NCI-H187 (cell line): ENCODE measurements at regions not wholly inside any gene's neighbourhood (a gene's known extent, or its start where the extent isn't known, plus 50 kb on each side); places are given as distances from the start of the nearest gene placed in this dataset.
"Not testable (repeated sequence)": the region's sequence is repeated elsewhere in the genome, so short reads cannot be mapped to it uniquely, and the experiment has no call there.

Experiments used
- DNase-seq, 2 experiments: peaks; one replicate each; lab custom pipeline; 2025; lab: John Stamatoyannopoulos, UW

DNA sequence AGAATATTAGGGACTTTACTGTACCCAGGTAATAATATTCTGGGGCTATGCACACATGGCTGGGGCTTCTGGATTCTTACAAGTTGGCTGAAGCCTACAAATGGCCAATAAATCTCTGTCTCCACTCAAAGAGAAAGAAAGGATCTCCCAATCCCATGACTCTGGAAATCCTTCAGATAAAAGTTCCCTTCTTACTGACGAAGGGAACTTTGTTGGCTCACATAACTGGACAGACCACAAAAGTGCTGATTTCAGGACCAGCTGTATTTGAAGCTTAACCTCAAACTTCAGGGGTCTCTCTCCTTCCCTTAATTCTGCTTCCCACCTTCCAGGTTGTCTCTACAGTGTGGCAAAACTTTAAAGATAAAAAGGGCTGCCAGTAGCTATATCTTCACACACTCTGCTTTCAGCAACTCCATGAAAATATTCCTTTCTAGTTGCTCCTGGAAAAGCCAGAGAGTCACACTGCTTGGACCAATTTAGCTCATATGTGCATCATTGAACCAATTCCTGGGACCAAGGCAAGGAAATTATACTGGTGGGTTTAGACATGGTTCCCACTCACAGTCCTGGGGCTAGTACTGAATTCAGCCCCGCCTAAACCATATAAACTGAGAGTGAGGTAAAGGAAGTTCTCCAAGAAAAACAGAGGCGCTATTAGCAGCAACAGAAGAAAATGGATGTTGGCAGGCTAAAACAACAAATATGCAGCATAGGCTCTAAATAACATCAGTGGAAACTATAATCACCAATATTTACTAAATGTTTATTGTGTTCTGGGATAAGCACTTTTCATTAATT lies 290.0 kb upstream of the GADL1 start:
- no peak for DNase-seq

DNA sequence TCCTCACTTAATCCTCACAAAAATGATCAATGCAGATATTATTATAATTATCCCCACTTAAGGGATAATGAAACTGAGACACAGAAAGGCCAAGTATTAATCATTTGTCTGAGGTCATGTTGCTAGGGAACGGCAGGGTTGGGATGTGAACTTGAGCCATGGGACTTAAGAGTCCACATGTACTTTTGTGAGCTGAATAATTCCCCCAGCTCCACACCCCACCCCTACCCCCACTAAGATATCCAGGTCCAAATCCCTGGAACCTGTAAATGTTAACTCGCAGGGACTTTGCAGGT lies 290.5 kb upstream of the GADL1 start:
- no peak for DNase-seq

DNA sequence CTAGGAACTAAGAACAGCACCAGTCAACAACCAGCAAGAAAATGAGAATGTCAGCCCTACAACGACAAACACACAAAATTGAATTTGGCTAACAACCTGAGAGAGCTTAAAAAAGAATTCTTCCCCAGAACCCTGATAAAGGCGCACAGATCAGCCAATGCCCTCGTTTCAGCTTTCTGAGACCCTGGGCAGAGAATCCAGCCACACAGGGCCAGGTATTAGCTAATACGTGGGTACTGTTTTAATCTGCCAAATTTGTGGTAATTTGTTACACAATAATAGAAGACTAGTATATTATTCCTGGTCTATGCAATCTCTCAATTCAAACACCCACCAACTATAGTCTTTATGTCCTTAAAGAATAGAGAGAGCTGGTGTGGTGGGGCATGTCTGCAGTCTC lies 291.6 kb upstream of the GADL1 start:
- no peak for DNase-seq

DNA sequence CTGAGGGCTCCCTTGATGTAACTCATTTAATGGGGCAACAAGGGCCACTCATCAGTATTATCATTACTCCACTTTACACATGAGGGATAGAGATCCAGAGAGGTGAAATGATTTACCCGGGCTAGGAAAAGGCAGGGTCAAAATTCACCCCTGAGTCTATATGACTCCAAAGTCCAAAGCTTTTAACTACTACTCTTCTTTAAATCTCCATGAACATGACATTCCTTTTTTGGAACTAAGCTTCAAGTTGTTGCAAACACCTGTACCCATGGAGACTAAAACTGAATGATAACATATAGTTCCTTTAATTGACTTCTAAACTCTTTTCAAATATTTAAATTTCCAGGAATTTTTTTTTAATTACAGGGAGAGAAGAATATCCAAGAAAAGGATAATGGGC lies 292.9 kb upstream of the GADL1 start:
- no peak for DNase-seq

DNA sequence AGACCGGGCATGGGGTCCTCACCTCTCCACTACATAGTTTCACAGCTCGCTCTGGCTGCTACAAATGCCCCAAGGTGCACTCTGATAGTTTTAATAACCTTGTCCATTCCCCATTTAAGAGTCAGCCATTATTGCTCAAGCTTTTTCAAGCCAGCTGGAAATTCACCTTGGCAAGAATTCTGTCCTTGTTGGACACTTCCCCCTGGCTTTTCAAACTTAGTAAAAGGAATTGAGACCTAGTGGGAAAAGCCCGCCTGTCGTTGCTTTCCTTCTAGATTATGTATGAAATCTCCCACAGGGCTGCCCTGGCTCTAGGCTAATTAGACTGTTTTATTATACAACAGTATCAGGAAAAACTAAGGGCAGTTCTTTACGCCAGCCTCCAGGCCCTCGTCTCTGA lies 293.7 kb upstream of the GADL1 start:
- DNase-seq: no peak

DNA sequence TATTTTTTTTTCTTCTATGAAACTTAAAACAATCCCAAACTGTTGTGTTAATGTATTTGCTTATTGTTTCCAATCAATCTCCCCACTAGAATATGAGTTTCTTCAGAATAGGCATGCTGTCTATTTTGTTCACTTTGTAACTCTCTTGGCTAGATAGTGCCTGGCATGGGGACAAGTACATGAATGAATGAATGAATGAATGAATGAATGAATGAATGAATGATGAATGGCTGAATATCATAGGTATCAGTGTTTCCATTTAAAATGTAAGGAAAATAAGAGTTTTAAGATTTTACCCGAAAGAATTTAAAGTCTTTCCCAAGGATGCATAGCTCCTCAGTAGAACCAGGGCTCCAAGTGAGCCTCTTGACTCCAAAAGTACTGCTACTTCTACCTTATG lies 294.9 kb upstream of the GADL1 start:
- no peak for DNase-seq

DNA sequence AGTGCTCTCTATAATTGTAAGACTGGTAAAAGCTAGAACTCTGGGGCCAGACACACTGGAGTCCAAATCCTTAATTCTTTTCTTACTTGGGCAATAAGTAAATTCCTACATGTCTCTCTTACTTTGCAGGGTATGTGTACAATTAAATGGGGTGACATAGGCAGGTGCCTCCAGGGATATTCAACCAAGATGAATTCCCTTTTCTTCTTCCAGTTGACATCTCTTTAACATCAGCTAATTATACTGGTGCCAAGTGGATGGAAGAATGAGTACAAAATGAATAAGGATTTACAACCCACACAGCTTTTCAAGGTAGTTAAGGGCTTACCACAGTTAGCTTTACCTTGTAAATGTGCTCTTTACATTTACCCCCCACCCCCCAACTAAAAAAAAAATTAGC lies 295.5 kb upstream of the GADL1 start:
- DNase-seq: no peak

DNA sequence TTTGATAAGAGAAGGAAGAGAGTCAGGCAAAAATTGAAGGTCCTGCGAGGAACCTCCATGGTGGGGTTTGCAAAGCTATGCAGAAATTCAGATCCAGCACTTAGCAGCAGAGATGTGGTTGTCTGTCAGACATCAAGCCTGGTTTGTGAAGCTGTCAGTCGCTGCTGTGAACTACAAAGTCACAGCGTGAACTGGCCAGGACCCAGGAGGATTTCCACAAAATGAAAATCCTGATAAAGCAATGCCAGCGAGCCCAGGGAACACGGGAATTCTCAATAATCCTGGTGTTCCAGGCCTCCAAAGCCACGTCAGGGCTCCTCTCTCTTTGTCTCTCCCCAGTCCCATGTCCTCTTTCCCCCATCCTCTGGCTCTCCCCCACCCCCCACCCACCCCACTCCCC lies 296.9 kb upstream of the GADL1 start:
- DNase-seq: no peak

DNA sequence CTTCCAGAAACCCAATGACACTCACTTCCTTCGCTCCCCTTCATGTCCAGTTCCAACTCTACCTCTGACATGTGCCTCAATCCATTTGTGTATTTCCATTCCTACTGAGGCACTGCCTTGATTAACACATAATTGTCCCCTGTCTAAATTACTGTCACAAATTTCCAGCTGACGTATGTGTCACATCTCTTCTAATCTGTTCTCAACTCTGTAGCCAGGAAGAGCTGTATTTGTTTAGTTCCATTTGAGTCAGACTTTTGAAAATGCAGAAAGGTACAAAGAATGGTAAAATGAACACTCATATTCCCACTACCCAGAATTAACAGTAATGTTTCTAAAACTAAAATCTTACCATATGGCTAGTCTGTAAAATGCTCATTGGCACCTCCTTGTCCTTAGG lies 299.0 kb upstream of the GADL1 start:
- DNase-seq: no peak

DNA sequence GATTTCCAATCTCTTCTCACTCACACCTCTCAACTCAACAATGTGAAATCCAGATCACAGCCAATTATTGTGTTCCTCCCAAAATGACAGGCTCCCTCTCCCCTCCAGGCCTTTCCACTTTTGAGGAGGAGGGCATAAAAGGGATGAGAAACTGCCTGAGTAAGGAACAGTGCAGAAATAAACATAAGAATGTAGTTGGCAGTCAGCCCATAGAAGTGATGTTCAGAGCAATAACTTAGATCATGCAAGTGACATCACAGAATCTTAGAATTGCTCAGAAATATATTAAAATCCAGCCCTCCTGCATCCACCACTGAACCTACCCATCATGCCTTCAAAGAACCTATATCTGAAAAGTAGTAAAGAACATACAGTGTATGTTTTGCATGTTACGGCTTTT lies 299.4 kb upstream of the GADL1 start:
- DNase-seq: no peak

DNA sequence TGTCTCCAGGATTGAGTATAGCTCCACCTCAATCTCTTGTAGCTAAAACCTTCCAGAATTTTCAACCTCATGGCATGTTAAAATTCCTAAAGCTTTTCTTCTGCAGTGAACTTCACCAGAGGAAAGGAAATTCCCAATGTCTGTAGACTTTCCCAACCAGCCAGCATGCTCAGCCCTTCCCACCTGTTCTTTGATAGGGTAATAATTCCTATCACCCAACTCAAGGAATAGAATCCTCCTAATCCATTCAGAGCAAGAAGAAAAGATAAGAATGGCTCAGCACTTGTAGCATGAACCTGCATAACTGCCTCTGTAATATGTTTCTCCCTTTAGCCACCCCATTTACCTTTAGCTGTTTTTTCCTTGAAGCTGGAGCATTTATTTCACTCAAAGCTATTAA lies 301.8 kb upstream of the GADL1 start:
- no peak for DNase-seq

DNA sequence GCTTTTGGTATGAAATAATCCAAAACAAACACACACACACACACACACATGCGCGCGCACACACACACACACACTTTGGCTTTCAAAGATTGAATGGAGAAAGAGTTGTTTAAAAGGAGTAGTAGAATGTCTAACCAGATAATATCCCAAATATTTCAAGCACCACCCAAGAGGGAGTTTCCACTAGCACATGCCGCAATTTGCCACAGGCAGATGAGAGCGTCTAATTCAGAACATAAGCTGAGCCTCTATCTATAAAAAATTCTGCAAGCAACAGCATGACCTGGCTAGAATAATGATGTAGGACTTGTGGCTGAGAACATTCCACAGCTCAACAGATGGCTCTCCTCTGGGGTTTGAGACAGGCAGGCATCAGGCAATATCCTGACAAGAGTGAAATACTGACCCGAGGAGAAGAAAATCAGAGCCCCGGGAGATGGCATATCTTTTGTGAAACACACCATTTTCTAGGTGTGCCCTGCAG lies 302.5 kb upstream of the GADL1 start:
- DNase-seq: no peak

DNA sequence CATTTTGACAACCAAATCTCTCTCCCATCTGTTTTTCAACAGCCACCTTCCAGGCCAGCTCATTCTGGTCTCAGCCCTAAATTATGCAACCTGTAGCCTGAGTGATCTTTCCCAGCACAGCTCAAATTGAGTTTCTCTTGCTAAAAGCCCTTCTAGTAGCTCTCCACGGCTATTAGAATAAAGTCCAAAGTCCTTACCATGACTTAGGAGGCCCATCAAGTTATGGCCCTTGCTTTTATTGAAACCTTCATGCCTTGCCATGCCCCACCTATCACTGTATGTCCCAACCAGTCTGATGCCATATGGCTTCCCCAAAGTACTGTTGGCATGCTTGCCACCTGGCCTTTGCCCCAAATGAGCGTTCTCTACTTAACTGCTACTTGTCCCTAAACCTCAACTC lies 303.5 kb upstream of the GADL1 start:
- DNase-seq: no peak

DNA sequence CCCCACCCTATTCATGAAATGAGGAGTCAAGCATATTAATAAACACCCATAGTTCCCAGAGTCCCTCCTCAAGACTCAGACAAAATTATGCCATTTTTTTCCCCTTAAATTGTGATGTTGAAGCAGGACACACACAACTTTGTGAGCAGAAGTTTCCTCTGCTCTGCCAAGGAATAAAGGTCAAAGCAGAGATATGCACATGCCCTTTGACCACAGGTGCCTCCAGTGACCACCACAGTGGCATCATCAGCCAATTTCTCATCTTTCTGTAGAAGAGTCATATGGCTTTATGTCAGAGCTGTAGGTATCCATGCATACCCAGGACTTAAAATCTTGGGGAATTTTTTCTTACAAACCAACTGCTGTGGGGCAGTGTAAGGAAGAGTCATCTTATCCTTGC lies 304.4 kb upstream of the GADL1 start:
- DNase-seq: no peak

DNA sequence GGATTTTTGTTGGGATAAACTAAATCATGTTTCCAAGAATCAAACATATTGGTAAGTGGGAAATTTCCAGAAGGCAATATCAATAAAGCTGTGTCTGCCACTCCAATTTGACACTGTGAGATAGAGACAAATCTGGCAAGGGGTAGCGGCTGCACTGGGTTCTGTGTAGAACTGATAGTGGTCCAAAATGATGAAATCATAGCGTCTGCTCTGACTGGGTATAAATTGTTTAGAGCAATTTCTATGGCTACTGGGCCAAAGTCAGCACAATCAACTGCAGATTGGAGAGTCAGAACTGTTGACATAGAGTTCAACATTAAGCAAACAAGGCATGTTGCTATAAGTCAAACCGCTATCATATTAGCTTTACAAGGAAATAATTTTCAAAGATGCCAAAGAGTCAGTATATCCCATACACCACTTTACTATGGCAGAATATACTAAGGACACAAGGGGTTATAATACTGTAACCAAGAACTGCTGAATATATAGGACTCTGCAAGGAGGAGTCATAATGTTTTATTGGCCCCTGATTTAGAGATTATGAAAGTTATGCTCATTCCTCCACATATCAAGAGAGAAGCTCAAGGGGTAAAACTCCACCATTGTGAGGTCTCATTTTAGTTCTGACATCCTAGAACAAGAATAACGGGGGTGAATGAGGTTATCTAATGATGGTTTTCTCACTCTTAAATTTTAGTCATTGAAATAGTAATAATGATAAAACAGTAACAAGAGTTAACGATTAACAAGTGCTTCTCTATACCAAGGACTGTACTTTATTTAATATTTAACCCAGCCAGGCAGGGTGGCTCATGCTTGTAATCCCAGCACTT lies 309.7 kb upstream of the GADL1 start:
- no peak for DNase-seq

DNA sequence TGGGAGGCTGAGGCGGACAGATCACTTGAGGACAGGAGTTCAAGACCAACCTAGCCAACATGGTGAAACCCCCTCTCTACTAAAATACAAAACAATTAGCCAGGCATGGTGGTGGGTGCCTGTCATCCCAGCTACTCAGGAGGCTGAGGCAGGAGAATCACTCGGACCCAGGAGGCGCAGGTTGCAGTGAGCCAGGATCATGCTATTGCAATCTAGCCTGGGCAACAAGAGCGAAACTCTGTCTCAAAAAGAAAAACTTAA lies 310.3 kb upstream of the GADL1 start:
- not testable (repeated sequence) for DNase-seq

DNA sequence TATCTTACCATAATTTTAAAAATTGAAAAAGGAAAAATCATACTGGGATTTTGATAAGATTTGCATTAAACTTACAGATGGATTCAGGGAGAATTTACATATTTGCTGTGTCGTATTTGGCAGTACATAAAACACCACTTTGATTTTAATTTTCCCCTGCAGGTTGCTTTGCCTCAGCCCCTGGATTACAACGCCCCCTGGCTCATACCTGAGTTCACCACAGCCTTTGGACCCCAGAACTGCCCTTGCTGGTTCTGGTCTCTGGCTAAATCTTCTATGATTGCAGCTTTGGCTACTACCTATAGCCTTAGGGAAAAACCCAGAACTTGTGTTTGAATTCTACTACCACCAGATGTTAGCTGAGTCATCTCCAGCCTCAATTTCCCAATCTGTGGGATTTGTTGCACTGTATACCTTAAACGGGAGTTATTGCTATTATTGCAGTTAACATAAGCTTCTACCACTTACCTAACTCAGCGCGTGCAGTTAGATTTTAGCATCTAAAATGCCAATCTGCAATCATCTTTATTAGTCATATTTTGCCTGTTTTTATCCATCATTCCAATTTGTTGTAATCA lies 315.7 kb upstream of the GADL1 start:
- DNase-seq: no peak

DNA sequence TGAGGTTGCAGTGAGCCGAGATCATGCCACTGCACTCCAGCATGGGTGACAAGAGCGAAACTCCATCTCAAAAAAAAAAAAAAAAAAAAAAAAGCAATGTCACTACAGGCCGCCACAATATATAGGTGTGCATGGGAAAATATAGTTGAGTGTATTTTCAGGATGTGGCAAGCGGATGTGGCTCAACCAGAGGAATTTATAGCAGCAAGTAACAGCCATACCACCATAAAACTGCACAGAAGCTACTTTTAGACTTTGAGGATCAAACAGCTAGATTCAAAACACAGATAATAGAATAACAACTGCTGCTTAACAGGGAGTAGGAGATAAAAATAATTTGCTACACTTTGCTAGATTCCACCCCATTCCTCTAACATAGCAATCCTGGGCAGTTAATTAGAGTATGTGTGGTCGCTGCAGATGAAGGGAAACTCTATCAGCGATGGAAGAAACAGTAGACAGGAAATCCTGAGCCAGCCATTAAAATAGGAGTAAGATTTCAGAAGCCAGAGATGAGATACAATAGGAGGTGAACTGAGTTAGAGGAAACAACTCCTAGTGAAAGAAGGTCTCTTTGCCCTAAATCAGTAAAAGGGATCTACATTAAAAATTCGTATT lies 318.7 kb upstream of the STT3B start:
- DNase-seq: no peak

DNA sequence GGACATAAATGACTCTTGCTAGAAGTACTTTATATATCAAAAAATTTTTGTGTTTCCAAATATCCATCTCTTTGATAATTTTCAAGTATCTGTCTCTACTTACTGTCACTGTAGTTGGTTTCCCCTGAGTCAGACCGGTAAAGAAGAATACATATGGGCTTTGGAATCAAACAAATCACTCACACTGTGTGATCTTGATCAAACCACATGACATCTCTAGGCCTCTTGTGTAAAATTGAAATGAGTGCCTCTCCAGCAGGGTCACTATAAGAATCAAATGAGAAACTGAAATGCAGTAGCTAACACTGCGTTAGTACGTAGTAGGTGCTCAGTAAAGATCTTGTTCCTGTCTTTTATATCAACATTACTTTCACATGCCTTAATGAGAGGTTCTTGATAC lies 314.6 kb upstream of the STT3B start:
- no peak for DNase-seq

DNA sequence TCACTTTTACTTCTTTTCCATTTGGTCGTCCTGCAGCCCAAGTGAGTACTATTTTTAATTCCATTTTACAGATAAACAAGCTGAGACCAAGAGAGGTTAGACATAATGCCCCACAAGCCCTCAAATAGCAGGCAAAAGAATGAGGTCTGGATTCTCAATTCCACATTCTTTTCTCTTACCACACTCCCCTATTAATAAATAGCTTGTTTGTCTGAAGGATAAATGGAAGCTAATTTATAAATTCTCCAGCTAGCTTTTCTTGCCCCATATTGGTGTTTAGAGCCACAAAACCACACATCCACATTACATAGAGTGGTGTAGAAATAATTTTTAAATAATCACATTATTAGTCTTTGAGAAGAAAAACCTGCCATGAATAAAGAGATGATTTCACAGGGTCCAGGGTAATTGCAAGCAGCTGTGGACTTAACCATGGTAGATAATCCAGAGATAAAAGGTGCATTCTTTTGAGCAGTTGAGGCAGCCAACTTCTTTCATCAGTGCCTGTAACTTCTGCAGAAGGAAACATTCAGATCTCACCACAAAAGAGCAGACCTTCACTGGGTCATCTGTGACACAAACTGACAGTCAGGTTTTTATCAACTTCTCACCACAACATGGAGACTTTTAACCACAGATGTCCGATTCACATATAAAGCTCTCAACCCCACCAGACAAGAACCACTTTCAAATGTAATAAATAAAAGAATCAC lies 313.4 kb upstream of the STT3B start:
- no peak for DNase-seq

DNA sequence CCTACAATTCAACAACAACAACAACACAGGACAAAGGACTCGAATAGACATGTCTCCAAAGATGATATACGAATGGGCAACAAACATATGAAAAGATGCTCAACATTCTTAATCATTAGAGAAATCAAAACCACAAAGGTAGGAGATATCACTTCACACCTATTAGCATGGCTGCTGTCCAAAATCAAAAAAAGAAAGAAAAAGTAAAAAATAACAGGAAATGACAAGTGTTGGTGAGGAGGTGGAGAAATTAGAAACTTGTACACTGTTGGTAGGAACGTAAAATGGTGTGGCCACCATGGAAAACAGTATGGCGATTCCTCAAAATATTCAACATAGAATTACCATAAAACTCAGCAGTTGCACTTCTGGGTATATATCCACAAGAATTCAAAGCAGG lies 312.3 kb upstream of the STT3B start:
- no peak for DNase-seq

DNA sequence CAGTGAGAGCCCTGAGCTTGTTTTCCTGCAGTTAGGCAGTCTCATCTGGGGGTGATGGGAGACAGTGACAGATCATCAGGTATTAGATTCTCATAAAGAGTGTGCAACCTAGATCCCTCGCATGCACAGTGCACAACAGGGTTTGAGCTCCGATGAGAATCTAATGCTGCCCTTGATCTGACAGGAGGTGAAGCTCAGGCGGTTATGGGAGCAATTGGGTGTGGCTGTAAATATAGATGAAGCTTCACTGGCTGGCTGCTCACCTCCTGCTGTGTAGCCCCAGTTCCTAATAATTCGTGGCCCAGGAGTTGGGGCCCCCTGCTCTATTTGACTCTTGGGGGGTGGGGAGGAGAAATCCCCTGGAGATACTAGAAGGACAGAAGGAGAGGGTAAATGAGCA lies 309.4 kb upstream of the STT3B start:
- no peak for DNase-seq

DNA sequence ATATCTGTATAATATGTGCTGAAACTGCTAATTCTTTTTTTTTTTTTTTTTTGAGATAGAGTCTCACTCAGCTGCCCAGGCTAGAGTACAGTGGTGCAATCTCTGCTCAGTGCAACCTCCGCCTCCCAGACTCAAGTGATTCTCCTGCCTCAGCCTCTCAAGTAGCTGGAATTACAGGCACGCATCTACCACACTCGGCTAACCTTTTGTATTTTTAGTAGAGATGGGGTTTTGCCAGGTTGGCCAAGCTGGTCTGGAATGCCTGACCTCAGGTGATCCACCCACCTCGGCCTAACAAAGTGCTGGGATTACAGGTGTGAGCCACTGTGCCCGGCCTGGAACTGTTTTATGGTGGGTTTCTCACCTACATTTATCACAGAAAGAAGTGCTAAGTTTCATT lies 307.8 kb upstream of the STT3B start:
- no peak for DNase-seq
